NOMO-1 treated with DMSO at 0.1 percent for 48 hours (cell line): ENCODE measurements at regions not wholly inside any gene's neighbourhood (a gene's known extent, or its start where the extent isn't known, plus 50 kb on each side); places are given as distances from the start of the nearest gene placed in this dataset.
A peak's percentile ranks its signal among the peaks of the same experiment; 100 is the strongest.

Experiments used
- DNase-seq: peaks from one replicate; lab custom pipeline; 2025; ENCODE audit not compliant: unreplicated experiment; lab: John Stamatoyannopoulos, UW

DNA sequence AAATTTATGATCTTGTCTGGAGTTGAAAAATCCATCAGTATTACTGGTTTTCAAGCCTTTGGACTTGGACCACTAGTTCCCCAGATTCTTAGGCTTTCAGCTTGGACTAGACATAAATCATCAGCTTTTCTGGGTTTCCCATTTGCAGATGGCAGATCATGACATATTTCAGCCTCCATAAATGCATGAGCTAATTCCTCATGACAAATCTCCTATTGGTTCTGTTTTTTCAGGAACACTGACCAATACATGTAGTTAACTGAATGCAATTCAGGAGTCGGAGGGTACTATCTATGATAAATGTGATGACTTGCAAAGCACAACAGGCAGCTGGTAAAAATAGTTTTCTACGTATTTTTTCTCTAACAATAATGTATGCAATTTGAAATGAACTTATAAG is 635.6 kb downstream of the TRAM1L1 start:
- DNase-seq = no peak

DNA sequence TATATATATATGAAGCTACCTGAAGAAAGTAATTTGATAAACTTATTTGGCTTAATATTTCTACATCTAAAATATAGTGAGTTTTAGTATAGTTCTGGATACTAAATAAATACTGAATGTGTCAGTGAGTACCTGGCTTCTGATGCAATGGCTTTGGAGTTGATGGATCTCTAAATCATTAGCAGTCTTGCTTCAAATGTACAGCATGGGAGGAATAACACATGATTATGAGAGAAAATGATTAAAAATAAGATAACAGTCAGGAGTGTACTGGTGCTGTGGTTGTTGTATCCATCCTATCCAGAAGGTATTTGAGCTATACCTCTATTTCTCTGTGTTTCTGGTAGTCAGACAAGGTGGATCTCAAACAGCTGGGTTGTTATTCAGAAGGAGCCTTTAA is 641.3 kb downstream of the TRAM1L1 start:
- no peak for DNase-seq

DNA sequence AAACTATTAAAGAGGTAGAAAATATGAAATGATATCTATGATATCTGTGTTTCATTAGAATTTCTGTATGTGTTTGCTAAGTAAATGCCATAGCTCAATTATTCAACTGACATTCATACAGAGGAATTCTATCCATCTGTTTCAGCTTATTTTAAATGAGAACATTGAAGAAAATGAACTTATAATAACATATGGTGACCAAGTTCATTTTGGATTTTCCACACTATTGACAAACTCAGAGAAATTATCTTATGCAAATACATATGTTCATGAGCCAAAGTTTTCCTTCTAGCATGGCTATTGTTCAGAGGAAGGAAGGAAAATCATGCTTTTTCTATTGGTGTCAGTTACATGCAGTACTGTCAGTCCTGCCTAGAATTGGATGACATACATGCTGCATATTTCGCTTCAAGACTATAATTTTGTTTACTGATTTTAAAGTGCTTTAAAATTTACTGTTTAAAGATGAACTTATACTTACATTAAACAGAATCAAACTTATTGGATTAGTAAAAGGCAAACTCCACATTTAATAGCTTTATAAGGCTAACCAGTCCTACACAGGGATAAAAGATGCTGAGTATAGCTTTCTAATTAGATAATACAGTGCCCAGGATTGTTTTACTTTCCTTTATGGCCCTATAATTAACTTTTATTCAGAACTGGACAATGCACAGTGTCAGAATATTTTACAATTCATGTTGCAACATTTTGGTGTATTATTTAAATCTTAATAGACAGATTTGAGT is 646.2 kb downstream of the TRAM1L1 start:
- no peak for DNase-seq

DNA sequence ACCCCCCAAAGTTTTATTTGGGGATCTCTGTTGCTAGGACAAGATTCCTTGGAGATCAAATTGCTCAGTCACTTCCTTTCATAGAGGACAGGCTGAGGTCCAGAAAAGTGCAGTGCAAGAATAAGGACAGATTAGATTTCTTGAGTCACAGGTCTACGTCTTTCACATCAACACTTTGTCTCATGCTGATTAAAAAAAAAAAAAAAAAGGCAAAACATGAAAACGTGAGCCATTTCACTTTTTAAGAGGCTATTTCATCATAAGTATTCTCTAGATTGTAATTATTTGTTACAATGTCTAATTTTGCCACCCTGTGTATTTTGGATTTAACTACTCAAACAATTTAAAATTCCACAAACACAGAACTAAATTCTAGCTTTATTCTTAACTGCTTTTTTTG is 647.0 kb downstream of the TRAM1L1 start:
- DNase-seq = no peak

DNA sequence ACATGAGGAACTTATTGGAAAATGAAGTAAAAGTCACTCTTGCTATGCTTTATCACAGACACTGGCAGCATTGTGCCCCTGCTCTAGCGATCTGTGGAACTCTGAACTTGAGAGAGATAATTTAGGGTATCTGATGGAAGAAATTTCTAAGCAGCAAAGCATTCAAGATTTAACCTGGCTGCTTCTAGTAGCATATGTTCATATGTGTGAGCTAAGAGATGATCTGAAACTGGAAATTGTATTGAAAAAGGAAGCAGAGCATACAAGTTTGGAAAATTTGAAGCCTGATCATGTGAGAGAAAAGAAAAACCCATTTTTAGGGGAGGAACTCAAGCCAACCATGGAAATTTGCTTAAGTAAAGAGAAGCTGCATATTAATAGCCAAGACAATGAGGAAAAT is 657.7 kb downstream of the TRAM1L1 start:
- no peak for DNase-seq

DNA sequence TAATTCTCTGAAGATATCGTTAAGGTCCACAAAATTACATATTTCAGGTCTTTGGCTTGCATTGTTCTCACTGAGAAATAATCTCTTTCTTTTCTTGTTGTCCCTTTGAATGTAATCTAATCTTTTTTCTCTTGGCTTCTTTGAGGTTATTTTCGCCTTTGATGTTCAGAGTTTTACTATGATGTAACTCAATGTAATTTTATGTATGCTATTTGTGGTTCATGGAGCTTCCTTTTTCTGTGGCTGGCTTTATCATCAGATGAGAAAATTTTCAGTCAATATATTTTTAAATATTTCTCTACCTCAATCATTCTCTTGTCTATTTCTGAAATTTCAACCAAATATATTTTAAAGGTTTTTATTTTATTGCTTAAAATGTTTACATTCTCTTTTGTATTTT is 672.2 kb downstream of the TRAM1L1 start:
- DNase-seq = peak; percentile 20

DNA sequence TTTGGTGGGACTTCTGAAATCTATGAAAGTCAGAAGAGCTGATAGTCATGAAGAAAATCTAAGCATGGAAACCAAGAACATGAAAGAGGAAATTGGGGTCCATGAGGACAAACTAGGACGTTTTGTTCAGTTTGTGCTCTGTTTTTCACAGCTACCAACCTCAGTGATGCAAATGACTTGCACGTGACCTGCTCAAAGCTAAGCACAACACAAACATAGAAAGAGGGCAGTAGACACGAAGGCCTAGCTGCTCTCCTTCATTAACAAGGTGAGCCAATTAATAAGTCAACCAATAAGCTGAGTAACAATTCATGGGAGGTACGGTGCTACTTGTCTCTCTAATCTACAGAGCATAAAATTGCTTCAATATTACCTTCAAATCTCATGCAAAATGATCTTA is 684.1 kb downstream of the TRAM1L1 start:
- DNase-seq = no peak

DNA sequence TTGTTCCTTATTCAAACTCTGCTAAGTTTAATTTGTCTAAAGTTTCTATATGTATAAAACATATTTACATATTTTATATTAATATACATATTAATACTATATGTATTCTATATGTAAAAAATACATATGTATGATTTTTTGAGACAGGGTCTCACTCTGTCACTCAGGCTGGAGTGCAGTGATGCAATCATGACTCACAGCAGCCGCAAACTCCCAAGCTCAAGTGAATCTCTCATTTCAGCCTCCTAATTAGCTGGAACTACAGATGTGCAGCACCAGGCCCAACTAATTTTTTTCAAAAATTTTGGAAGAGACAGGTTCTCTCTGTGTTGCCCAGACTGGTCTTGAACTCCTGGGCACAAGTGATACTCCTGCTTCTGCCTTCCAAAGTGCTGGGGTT is 684.9 kb downstream of the TRAM1L1 start:
- DNase-seq = no peak

DNA sequence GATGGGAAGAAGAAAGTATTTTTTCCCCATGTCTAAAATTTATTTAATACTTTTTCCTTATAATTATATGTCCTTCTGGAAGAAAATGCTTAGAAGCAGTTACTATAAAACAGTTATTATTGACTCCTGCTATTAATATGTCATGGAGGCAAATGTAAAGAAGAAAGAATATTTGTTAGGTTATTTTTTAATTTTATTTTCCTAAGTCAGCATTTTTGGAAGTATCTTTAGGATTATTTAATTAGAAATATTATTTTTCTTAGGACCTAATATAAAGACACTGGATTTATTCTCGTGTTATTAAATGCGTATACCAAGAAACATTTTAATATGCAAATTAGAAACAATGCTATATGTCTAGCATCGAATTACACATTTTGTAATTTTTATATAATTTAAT is 687.7 kb downstream of the TRAM1L1 start:
- no peak for DNase-seq

DNA sequence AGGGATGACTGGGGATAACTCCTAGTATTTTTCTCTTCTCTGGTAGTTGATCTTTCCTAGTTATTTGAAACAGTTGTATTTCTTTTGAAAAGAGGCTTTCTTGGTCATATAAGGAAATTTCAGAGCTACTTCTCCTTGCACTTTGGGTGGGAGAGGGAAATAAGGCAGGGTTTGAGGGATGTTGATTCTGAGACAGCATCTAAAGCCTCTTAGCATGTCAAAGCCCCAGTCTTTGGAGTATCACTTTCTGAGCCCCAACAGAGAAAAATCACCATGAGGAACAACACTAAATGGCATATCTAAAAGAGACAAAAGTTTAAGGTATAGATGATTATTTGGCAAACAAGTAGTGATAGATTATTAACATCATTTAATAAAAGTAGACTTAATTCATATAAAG is 688.1 kb downstream of the TRAM1L1 start:
- no peak for DNase-seq

DNA sequence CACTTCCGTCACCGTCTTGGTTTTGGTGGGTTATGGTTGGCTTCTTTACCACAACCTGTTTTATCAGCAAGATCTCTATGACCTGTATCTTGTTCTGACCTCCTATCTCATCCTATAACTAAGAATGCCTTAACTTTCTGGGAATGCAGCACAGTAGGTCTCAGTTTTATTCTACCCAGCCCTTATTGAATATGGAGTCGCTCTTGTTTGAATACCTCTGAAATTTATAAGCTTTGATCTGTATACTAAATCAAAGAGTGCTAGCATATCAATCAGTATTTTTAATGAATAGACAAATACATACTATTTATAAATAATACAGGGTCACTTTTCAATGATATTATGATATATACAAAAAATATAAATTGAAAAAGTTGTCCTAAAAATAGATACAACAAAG is 690.0 kb downstream of the TRAM1L1 start:
- no peak for DNase-seq

DNA sequence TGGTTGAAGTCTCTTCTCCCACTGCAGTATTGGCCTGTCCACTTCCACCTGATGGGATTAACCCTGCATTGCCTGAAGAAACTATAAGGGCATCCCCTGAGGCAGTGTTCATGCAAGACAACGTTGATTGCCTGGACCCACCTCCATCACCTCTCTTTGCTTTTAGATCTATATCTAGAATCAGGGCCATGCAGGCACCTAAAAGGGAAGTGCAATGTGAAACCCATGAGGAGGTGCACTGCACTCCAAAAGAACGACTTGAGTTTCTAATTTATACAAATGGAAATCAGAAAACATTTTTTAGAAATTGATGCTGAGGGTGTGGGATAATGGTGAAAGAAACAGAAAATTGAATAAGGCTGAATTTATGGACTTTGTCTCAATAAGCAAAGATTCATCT is 694.4 kb downstream of the TRAM1L1 start:
- DNase-seq = no peak

DNA sequence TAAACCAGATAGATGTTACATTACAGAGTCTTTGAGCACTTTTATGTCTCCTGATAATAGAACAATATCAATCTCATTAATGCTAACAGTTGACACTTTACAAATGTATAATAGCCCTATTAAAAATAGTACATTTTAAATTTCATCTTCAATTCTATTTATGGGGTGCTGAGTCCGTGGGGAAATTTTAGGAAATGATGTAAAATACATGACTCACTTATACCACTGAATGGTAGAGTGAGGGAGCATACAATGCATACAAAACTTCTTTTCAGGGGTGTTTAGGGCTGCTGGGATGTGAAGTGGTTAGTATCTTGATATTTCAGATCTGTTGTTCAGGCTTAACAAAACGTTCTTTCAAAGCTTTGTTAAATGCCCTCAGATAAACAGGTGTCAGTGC is 696.2 kb downstream of the TRAM1L1 start:
- no peak for DNase-seq

DNA sequence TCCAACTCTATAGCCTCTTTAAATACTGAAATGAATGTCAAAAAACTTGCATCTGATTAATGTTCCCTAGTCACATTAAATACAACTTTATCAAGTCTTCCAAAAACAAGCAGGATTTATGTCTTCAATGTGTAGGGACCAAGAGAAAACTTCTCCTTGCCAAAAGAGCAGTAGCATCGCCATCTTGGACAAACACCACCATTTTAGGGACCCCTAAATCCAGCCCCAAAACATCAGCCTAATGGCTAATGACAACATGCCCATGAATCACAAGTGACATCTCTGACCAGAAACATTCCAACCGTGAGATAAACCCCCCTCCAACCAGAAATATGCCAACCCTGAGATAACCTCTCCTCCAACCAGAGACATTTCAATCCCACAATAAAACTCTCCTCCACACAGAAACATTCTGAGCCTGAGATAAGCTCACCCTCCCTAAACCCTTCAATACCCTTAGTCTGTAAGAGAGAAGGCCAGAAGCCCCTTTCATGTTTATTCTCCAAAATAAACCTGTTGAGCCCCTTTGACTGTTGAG is 697.4 kb downstream of the TRAM1L1 start:
- DNase-seq = no peak

DNA sequence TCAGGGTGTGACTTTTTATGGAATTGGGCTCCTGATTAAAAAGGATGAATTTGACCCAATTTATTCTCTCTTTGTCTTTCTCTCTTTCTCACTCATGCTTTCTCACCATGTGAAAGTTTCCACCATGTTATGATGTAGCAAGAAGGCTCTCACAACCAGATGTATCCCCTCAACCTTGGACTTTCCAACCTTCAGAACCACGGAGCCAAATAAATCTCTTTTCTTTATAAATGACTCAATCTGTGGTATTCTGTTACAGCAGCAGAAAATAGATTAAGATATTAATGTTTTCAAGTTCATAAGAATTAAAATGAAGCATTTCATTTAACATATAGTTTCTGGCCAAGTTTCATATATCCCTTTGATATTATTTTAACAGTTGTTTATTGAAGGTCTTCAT is 698.5 kb downstream of the TRAM1L1 start:
- no peak for DNase-seq

DNA sequence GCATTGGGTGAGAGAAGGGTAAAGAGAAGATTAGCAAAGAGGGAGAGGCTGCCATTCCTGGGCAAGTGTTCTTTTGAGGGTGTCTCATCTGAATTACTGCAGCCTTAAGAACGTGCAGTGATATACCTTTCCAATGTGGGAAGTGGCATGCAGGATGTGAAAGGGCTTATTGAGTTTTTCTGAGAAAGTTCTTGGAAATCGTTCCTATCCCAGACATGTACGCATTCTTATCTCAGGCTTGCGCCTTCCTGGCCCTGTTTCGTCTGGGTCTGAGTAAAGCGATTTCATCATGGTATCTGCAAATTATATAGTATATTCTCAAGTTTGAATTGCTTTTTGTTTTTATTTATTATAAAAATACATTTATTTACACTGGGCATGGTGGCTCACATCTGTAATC is 699.8 kb downstream of the TRAM1L1 start:
- DNase-seq = no peak

DNA sequence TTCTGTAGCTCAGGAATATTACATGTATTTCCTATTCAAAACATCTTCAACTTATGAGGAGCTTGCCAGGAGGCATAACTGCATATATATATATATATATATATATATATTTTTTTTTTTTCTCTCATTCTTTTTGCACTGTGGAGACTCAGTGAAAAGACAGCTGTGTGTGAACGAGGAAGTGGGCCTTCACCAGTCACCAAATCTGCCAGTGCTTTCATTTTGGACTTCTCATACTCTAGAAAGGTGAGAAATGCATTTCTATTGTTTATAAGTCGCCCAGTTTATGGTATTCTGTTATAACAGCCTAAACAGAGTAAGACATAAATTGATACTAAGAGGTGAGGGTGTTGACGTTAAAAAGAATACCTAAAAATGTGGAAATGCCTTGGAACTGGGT is 710.6 kb downstream of the TRAM1L1 start:
- DNase-seq = no peak

DNA sequence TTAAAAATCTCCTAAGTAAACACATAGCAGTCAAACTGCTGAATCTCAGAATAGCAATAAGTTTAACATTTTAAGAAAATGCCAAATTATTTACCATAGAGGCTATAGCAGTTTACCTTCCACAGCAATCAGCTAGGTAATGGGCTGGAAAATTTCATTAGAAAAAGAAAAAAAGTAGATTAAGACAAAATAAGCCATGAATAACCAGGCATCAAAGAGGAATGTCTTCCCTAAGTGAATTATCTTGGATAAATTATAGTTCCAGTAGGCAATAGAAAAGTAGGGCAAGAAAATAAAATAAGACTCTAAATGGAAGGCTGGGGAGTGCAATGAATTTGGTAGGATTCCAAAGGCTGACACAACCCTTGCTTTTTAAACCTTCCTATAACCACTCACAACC is 722.8 kb downstream of the TRAM1L1 start:
- no peak for DNase-seq

DNA sequence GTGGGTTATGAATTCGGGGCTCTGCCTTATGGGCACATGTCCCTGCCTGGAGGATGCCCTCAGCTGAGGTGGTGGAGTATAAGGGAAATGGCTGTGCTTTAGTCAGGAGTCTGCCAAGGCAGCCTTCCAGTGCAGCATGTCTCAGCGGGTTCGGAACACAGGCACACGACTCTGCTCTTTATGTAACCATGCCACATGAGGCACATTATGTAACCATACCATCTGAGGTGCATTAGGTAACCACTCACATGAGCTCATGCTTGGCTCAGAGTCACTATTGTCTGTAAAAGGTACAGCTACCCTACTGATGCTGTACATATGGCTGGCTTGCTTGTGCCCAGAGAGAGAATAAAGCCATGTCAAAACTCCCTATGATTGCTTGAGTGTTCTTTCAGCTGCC is 723.6 kb downstream of the TRAM1L1 start:
- no peak for DNase-seq

DNA sequence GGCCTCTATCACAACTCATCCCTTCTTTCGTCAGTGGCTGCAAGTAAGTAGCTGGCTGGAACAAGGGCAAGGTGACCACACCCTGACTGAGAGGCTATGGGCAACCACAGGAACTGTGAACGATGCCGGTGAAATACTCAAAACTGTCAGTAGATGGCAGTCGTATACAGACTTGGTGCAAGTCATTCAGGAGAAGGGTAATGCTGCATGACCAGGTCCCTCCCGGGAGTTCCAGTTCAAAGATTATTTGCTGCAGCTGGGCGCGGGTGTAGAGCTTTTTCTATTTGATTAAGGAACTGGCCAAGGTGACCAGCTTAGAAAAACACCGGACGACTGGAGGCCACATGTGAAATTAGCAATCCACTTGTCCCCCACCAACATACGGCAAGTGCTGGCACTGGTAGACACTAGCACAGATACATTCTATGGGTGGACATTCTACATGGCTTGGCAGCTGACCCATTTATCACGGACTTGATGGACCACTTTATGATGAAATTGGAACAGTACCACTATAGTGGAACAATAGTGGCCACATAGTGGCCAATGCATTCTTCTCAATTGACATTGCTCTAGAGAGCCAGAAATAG is 726.6 kb downstream of the TRAM1L1 start:
- DNase-seq = peak; percentile 69

DNA sequence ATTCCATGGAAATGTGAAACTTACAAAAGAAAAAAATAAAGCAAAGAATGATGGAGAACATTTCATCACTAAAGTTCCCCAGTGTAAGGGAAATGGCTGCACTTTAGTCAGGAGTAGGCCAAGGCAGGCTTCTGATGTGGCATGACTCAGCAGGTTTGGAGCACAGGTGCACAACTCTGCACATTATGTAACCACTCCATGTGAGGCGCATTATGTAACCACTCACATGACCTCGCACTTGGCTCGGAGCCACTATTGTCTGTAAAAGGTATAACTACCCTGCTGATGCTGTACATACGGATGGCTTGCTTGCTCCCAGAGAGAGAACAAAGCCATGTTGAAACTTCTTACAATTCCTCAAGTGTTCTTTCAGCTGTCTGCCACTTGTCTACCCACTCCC is 727.6 kb downstream of the TRAM1L1 start:
- no peak for DNase-seq

DNA sequence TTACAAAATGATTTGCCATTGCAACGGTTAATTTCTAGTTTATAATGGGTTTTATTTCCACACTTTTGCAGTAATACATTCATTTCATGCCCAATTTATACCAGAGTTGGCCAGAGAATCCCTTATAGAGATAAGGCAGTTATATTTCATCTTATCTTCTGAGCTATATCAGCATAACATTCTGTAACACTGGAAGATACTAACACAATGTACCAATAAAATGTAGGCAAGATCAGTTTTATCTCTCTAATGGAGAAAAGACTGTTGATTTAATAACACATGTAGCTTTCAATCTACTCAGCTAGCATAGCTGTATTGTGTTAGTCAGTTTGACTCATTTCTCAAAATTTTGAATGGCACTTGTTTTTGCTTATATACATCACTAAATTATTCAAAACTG is 738.6 kb downstream of the TRAM1L1 start:
- DNase-seq = no peak

DNA sequence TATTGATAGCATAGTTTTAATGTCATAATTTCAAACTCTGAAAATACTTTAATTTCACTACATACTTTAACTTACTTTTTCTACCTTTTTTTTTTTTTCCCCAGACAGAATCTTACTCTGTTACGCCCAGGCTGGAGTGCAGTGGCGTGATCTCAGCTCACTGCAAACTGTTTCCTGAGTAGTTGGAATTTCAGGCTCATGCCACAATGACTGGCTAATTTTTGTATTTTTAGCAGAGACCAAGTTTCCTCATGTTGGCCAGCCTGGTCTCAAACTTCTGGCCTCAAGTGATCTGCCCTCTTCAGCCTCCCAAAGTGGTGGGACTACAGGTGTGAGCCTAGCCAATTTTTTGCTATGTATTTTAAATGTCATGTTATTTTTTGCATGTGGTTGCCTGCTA is 741.6 kb downstream of the TRAM1L1 start:
- DNase-seq = no peak
